ENCODE measurements at regions not wholly inside any gene's neighbourhood (a gene's known extent, or its start where the extent isn't known, plus 50 kb on each side); places are given as distances from the start of the nearest gene placed in this dataset.

DNA sequence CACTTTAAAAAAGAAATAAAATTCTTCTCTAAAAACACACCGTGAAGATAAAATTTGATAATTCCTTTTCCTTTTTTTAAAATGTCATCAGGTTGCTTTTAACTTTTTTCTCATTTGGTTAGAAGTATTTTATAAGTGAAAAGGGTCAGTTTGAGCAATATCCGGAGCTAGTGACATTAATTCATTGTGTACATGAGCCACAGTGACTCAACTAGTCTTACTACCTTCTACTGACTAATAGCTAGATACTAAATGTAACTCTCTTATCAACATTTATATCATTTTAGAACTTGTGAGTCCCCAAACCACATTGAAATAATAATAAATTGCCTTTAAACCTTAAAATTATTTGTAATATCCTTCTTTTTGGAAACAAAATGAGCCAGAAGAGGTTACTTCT lies 101.2 kb upstream of the ZBTB20 start:
- FAIRE-seq (no peak), DNase-seq (ENCODE audit: low read depth in 1 of 2, low spot score in 1 of 2) (no peak), ATAC-seq (no peak)
- CTCF ChIA-PET, result no interaction called here
- TF ChIP-seq RCOR1 (IDR thresholded peaks at IDR 0.05; ENCODE audit: low read depth, low read length) (no peak), JUNB (IDR thresholded peaks at IDR 0.05) (peak; percentile 42; the same call in 1 of the 2 replicates)
- TF ChIP-seq, protein P1, sequence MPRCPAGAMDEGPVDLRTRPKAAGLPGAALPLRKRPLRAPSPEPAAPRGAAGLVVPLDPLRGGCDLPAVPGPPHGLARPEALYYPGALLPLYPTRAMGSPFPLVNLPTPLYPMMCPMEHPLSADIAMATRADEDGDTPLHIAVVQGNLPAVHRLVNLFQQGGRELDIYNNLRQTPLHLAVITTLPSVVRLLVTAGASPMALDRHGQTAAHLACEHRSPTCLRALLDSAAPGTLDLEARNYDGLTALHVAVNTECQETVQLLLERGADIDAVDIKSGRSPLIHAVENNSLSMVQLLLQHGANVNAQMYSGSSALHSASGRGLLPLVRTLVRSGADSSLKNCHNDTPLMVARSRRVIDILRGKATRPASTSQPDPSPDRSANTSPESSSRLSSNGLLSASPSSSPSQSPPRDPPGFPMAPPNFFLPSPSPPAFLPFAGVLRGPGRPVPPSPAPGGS (IDR thresholded peaks at IDR 0.05), result no peak
- TF ChIP-seq, protein P2, sequence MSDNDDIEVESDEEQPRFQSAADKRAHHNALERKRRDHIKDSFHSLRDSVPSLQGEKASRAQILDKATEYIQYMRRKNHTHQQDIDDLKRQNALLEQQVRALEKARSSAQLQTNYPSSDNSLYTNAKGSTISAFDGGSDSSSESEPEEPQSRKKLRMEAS (IDR thresholded peaks at IDR 0.05), result no peak
- H3K4me3 ChIP-seq, result no peak overlapping the region
- WGBS (ENCODE audit: missing lambda C conversion rate), result 34% methylated on average over 2 of the region's 2 CpGs
- H3K9me3 ChIP-seq, result no peaks in the 10 kb centered on the region
- H3K27ac ChIP-seq, result peak overlapping the region in 1 of 2 experiments; percentile 60; a peak in 3 of 6 replicates
- H3K4me2 ChIP-seq, result 0 out of 3 replicates have a peak overlapping the region, but pooled peaks have one; percentile 37
- H3K4me1 ChIP-seq, result peaks cover 26% of the 10 kb centered on the region
- POLR2A ChIA-PET, result no interaction called here

DNA sequence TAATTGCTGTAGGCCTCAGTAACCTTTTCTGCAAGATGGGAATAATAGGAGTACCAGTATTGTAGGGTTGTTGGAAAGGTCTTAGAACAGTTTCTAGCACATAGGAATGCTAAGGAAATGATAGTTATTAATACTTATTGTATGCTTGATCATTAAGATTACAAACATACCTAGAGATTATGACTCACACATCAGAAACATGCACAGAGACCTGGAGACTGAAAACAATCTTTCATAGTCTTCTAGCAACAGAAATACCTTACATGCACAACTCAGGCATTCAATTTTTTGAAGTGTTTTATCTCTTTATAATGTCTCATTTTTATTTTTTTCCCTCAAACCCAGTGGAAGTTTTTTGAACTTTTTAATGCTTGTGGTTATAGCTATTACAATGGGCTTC lies 104.4 kb upstream of the ZBTB20 start:
- POLR2A ChIA-PET, result no interaction called here
- no peak for DNase-seq (ENCODE audit: low read depth in 1 of 2, low spot score in 1 of 2)
- peaks cover 12% of the 10 kb centered on the region for H3K9me3 ChIP-seq
- FAIRE-seq, result no peak
- peaks cover 12% of the 10 kb centered on the region; the same call in 2 of the 3 replicates for H3K4me1 ChIP-seq
- no peak overlapping the region for H3K4me2 ChIP-seq
- no peak for ATAC-seq
- no peak for TF ChIP-seq NR3C1 (IDR thresholded peaks at IDR 0.05)
- TF ChIP-seq ESRRA (IDR thresholded peaks at IDR 0.05; ENCODE audit: borderline replicate concordance, low read length), result no peak
- no peak for TF ChIP-seq TFCP2L1 (CRISPR knock-in tag; IDR thresholded peaks at IDR 0.05)
- no peak for TF ChIP-seq POLR2AphosphoS2 (conservative IDR thresholded peaks at IDR 0.05; ENCODE audit: low read length)
- no peak for TF ChIP-seq EHMT2 (IDR thresholded peaks at IDR 0.05; ENCODE audit: low read depth)
- TF ChIP-seq, protein P1 (IDR thresholded peaks at IDR 0.05), result no peak
- no peak for TF ChIP-seq EHF (CRISPR knock-in tag; IDR thresholded peaks at IDR 0.05)
- TF ChIP-seq NFE2L2 (conservative IDR thresholded peaks at IDR 0.05; ENCODE audit: low read length), result no peak
- CTCF ChIA-PET, result no interaction called here
- H3K4me3 ChIP-seq, result no peak overlapping the region
- no peak overlapping the region for H3K27ac ChIP-seq

DNA sequence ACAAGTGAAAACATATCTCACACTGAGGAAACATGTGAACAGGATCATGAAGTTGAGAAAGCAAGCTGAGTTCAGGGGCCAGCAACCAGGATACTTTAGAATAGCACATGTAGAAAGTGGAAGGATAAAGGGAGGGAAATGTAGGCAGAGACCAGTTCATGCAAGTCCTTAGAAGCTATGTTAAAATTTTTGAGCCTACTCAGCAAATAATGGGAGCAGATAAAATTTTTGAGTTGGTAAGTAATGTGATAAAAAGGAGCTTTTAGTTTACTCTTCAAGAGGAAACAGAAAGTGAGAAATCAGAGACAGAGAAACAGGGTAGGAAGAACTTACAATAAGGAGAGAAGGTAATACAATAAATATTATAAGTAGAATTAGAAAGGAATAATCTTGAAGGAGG lies 105.6 kb upstream of the ZBTB20 start:
- Histone ChIP-seq H3K4me3 (no peak overlapping the region), H3K4me2 (no peak overlapping the region), H3K4me1 (peaks cover 11% of the 10 kb centered on the region; the same call in 2 of the 3 replicates), H3K27ac (no peak overlapping the region), H3K9me3 (peaks cover 15% of the 10 kb centered on the region)
- ChIA-PET CTCF (interaction anchor here (2.7 kb wide), 1 partner anchor 35 kb away, joined by 9 read pairs; no protein-coding TSS in a partner anchor), POLR2A (no interaction called here)
- FAIRE-seq (no peak), ATAC-seq (no peak), DNase-seq (ENCODE audit: low read depth in 1 of 2, low spot score in 1 of 2) (no peak)
- TF ChIP-seq RARB (CRISPR knock-in tag; IDR thresholded peaks at IDR 0.05), result no peak
- no peak for TF ChIP-seq HDAC2 (IDR thresholded peaks at IDR 0.05)
- TF ChIP-seq, protein P1 (IDR thresholded peaks at IDR 0.05), result no peak
- TF ChIP-seq PHF8 (IDR thresholded peaks at IDR 0.05; ENCODE audit: borderline replicate concordance, low read depth), result no peak
- TF ChIP-seq JUNB (IDR thresholded peaks at IDR 0.05), result no peak
- TF ChIP-seq MAFK (IDR thresholded peaks at IDR 0.05; ENCODE audit: partially characterized antibody), result peak; percentile 84
- TF ChIP-seq, protein P2 (IDR thresholded peaks at IDR 0.05), result no peak

DNA sequence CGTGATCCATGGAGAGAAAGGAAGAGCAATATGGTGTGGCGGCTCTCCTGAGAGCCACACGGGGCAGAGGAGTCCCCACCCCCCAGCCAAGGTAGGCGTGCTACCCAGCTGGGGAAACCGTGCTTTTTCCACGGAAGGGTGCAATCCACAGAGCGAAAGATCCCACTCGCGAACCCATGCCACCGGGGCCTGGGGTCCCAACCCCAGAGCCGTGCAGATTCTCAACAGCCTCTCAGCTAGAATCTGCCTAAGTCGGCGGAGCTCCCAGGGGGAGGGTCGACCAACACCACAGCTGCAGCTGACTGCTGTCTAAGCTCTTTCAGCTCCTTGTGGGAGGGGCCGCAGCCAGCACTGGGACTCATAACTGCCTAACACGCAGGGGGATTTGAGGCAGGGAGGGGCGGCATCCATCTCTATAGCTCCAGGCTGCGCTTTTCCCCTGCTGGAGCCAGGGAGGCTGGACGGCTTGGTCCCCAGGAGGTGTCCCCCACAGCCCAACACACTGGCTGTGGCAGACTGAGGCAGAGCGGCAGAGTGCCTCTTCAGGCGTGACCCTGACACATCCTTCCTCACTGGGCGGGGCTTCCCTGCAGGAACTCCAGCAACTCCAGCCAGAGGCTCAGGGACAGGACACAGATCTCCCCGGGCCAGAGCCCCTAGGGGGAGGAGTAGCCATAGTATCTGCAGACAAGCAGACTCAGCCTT lies 107.6 kb upstream of the ZBTB20 start:
- Histone ChIP-seq H3K9me3 (peaks cover 15% of the 10 kb centered on the region), H3K27ac (no peak overlapping the region), H3K4me2 (no peak overlapping the region), H3K4me1 (no peaks in the 10 kb centered on the region), H3K4me3 (no peak overlapping the region)
- ATAC-seq, result no peak
- FAIRE-seq, result no peak
- ChIA-PET POLR2A (no interaction called here), CTCF (interaction anchor here (1.4 to 2.7 kb wide), 2 partner anchors 37 to 439 kb away, joined by 3 to 9 read pairs; no protein-coding TSS in a partner anchor)
- DNase-seq (ENCODE audit: low read depth in 1 of 2, low spot score in 1 of 2), result no peak
- TF ChIP-seq KDM5A (IDR thresholded peaks at IDR 0.05) (no peak), CEBPB (IDR thresholded peaks at IDR 0.05) (no peak), JUNB (IDR thresholded peaks at IDR 0.05) (no peak), CHD4 (IDR thresholded peaks at IDR 0.05; ENCODE audit: borderline replicate concordance) (no peak), HOXB5 (CRISPR knock-in tag; IDR thresholded peaks at IDR 0.05) (no peak), BHLHE40 (IDR thresholded peaks at IDR 0.05; ENCODE audit: low read depth, low read length) (no peak), SMC3 (IDR thresholded peaks at IDR 0.05) (no peak), EHMT2 (IDR thresholded peaks at IDR 0.05; ENCODE audit: low read depth) (no peak), HDAC2 (IDR thresholded peaks at IDR 0.05) (no peak)
- TF ChIP-seq, protein P3, sequence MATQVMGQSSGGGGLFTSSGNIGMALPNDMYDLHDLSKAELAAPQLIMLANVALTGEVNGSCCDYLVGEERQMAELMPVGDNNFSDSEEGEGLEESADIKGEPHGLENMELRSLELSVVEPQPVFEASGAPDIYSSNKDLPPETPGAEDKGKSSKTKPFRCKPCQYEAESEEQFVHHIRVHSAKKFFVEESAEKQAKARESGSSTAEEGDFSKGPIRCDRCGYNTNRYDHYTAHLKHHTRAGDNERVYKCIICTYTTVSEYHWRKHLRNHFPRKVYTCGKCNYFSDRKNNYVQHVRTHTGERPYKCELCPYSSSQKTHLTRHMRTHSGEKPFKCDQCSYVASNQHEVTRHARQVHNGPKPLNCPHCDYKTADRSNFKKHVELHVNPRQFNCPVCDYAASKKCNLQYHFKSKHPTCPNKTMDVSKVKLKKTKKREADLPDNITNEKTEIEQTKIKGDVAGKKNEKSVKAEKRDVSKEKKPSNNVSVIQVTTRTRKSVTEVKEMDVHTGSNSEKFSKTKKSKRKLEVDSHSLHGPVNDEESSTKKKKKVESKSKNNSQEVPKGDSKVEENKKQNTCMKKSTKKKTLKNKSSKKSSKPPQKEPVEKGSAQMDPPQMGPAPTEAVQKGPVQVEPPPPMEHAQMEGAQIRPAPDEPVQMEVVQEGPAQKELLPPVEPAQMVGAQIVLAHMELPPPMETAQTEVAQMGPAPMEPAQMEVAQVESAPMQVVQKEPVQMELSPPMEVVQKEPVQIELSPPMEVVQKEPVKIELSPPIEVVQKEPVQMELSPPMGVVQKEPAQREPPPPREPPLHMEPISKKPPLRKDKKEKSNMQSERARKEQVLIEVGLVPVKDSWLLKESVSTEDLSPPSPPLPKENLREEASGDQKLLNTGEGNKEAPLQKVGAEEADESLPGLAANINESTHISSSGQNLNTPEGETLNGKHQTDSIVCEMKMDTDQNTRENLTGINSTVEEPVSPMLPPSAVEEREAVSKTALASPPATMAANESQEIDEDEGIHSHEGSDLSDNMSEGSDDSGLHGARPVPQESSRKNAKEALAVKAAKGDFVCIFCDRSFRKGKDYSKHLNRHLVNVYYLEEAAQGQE (IDR thresholded peaks at IDR 0.05), result no peak
- WGBS (ENCODE audit: missing lambda C conversion rate), result 82% methylated on average over 17 of the region's 23 CpGs

Data from A549 (cell line).